Fibroblast of lung (primary cell): ENCODE measurements at regions not wholly inside any gene's neighbourhood (a gene's known extent, or its start where the extent isn't known, plus 50 kb on each side); places are given as distances from the start of the nearest gene placed in this dataset.

Experiments
- CTCF ChIP-seq, 2 donors: IDR thresholded peaks in 1 of 2; conservative IDR thresholded peaks in 1 of 2; 1 replicate in 1 of 2; 2 replicates in 1 of 2; pipeline ENCODE4 v1.5.1; 2011 to 2012; ENCODE audit warnings: low read length in 2 of 2, control low read depth in 1 of 2, inconsistent platforms in 1 of 2, low read depth in 1 of 2, mild to moderate bottlenecking in 1 of 2
- EZH2 ChIP-seq: IDR thresholded peaks from 2 replicates; pipeline ENCODE4 v1.5.1; 2012; ENCODE audit warnings: low read length, control low read depth, mild to moderate bottlenecking; ENCODE audit errors: missing control alignments

GRCh38 chr9:107793541-107793940, 304.0 kb upstream of the KLF4 start:
- no peak for TF ChIP-seq CTCF (conservative IDR thresholded peaks at IDR 0.05 in 1 of 2, IDR thresholded peaks at IDR 0.05 in 1 of 2; ENCODE audit: low read depth in 1 of 2, low read length in 2 of 2)
- TF ChIP-seq EZH2, result no peak
